PC-9 (cell line): ENCODE measurements at regions not wholly inside any gene's neighbourhood (a gene's known extent, or its start where the extent isn't known, plus 50 kb on each side); places are given as distances from the start of the nearest gene placed in this dataset.

Experiments
- EZH2 ChIP-seq: fragments of 200-600 bp; sonication (generic); IDR thresholded peaks from 2 replicates; pipeline ENCODE4 v1.8.0; 2017; ENCODE audit warnings: antibody characterized with exemption, low read depth
- TF ChIP-seq, protein P1 (sequence below): fragments of 200-600 bp; sonication (generic); conservative IDR thresholded peaks from 2 replicates; pipeline ENCODE4 v1.6.1; 2017; ENCODE audit warnings: mixed run types, antibody characterized with exemption, mild to moderate bottlenecking, moderate library complexity

DNA sequence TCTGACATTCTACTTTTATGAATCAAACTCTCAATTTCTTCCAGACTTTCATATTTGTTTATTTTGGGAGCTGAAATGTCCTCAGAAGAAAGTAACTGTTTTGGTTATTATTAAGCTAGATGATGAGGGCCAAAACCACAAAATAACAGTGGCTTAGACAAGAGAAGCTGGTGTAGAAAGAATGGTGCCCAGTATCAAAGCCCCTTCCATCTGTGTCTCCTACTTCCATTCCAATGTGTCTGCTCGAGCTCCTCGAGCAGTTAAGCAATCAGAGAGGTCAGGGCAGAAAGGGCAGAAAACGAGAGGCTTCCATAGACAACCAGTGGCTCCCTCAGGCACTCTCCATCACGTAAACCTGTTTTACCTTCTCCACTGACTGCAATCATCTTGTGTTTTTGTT is 59.7 kb upstream of the MAGI1 start:
- TF ChIP-seq EZH2 = no peak
- TF ChIP-seq, protein P1, sequence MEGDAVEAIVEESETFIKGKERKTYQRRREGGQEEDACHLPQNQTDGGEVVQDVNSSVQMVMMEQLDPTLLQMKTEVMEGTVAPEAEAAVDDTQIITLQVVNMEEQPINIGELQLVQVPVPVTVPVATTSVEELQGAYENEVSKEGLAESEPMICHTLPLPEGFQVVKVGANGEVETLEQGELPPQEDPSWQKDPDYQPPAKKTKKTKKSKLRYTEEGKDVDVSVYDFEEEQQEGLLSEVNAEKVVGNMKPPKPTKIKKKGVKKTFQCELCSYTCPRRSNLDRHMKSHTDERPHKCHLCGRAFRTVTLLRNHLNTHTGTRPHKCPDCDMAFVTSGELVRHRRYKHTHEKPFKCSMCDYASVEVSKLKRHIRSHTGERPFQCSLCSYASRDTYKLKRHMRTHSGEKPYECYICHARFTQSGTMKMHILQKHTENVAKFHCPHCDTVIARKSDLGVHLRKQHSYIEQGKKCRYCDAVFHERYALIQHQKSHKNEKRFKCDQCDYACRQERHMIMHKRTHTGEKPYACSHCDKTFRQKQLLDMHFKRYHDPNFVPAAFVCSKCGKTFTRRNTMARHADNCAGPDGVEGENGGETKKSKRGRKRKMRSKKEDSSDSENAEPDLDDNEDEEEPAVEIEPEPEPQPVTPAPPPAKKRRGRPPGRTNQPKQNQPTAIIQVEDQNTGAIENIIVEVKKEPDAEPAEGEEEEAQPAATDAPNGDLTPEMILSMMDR = no peak
